GM18520 (cell line): ENCODE measurements at regions not wholly inside any gene's neighbourhood (a gene's known extent, or its start where the extent isn't known, plus 50 kb on each side); places are given as distances from the start of the nearest gene placed in this dataset.
A peak's percentile ranks its signal among the peaks of the same experiment; 100 is the strongest.
"Not testable (repeated sequence)": the region's sequence is repeated elsewhere in the genome, so short reads cannot be mapped to it uniquely, and the experiment has no call there.

ENCODE experiments used
- ATAC-seq: cut with Tn5 transposase; IDR thresholded peaks from one replicate; pipeline ENCODE4 v1.9.1; 2021; ENCODE audit not compliant: unreplicated experiment

DNA sequence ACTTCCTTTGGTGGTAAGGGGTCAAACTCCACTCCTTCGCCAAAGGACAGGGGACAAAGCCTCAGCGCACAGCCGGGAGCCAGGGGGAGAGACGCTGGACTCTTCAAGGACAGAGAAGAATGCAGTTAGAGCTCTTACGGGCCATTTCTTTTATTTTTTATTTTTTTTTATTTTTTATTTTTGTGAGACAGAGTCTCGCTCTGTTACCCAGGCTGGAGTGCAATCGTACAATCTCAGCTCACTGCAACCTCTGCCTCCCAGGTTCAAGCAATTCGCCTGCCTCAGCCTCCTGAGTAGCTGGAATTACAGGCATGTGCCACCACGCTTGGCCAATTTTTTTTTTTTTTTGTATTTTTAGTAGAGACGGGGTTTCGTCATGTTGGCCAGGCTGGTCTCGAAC is 93.2 kb upstream of the RPH3AL start, which contains the start of gene RFLNB:
Gene RFLNB, minus strand, starts transcription at position 101 of the 400 bp plus-strand sequence.
- ATAC-seq, result not testable (repeated sequence)

DNA sequence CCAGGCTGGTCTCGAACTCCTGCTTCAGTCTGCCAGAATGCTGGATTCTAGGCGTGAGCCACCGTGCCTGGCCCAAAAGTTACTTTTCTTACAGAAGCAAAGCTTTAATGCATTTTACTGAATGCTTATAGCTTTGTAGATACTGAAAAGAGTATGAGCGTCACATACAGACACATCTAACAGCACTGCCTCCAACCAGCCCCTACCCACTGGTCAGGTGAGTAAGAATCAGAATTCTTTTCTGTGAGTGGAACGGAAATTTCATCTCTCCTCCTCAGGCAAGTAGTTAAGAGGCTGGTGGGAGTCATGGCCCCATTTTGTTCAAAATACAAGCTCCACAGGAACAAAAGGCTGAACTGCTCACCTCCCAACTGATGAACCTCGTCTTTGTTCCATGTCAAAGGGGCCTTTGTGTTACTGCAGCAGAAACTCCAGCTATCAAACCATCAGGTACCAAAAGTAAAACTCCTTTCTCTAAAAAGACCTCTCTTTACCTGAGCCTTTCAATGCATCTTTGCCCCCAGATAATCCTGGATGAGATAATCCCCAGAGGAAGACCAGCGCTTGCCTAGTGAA is 92.4 kb upstream of the RPH3AL start:
- ATAC-seq, result no peak

DNA sequence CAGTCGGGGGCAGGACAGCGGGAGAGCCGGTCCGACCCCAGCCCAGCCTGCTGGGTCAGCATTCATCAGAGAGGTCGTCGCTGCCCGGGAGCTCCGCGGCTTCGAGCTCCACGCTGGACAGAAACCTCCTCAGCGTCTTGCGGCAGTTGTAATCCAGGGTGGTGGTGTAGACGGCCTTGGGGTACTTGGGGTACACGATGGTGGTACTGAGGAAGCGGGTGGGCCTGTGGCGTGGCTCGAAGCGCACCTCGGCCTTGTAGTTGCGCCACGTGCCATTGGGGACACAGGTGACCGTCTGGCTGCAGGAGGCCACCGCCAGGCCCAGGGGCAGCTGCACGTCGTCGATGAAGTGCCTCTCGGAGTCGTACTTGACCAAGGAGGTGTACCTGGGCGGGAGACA is 90.5 kb upstream of the RPH3AL start:
- ATAC-seq, result no peak

DNA sequence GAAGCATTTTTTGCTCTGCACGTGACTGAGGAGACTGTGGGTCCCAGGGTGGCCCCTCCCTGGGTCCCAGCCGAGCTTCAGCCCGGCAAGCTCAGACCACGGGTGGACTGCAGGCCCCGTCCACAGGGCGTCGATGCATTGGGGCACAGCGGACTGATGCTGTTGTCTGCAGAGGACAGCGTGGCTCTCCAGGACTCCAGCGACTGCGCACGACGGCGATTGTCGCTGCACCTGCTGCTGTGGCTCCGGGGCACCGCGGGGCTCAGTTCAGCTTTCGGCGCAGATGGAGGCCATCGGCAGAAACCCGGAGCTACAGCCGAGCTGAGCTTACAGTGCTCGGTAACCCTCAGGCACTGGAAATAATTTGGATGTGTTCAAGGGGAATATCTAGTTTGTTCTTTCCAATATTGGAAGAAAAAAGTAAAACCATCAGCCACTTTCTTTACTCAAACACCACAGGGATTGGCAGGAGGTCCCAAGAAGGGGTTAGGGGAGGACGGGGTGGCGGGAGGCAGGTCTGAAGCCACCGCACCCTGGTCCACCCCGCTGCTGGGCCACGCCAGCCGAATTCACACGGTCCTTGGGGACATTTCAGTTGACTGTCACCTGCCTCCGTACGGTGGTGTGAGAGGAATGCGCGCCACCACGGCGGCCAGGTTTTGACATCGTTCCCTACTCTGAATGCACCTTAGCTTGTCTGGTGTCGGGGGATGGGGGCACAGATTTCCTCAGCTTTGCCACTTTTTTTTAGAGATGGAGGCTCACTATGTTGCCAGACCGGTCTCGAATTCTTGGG is 88.7 kb upstream of the RPH3AL start:
- ATAC-seq, result no peak

DNA sequence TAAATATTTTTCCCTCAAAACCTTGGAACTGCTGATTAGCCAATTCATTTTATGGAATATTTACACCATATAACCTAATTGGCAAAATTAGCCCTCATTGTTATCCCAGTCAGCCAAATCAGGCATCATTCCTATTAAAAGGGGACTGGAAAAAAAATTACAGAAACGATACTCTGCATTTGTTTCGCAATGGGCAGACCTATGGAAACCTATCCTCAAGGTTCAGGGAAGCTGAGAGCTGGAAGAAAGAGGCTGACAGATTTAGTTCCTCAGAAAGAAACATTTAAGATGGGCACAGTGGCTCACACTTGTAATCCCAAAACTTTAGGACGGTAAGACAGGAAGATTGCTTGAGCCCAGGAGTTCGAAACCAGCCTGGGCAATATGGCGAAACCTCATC is 85.6 kb upstream of the RPH3AL start:
- no peak for ATAC-seq

DNA sequence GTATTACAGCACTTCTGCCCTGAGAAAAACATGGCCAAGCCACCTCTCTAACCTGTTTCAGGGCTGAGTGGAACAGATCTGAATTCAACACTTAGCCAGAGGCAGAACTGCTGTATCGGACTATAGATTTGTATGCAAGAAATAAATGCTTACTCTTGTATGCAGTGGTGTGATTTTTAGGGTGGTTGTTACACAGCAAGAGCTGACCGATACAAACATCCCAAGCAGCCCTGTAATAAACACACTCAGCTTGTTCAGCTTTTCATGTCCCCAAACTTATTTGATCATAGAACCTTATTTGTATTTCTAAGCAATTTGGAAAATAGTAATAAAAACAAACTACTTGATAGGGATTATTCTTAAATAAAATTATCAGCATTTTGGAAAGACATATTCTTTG is 84.9 kb upstream of the RPH3AL start:
- ATAC-seq, result no peak

DNA sequence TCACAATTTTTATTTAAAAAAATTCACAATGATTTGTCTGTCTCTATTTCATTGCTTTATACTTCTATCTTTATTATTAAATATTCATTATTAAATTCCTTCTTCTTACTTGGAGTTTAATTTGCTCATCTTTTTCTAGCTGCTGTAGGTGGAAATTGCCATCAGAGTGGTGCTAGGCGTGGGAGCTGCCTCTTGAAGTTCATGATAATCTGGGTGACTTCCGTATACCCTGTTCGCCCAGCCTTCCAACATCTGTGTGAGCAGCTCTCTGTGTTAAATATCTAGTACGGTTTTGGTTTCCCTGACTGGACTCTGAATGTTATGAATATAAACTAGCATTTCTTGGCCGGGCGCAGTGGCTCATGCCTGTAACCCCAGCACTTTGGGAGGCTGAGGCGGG is 84.0 kb upstream of the RPH3AL start:
- ATAC-seq, result no peak

DNA sequence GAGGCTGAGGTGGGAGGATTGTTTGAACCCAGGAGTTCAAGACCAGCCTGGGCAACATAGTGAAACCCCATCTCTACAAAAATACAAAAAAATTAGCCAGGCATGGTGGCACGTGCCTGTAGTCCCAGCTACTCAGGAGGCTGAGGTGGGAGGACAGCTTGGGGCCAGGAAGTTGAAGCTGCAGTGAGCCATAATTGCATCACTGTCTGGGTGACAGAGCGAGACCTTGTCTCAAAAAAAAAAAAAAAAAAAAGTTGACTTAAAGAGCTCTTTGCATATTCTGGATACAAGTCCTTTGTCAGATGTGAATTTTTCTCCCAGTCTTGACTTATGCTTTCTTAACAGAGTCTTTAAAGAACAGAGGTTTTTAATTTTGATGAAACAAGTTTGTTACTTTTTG is 79.9 kb upstream of the RPH3AL start:
- ATAC-seq, result not testable (repeated sequence)

DNA sequence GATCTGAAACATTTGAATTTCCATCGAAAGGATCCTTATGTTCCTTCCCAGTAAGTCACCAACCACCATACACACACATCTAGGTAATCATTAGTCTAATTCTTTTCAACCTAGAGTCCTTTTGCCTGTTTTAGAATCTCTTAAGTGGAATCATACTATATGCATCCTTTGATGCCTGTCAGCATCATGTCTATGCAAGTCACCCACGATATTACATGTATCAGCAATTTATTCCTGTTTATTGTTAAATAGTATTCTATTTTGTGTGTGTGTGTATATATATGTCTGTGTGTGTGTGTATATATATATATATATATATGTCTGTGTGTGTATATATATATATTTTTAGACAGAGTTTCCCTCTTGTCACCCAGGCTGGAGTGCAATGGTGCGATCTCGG is 78.9 kb upstream of the RPH3AL start:
- no peak for ATAC-seq

DNA sequence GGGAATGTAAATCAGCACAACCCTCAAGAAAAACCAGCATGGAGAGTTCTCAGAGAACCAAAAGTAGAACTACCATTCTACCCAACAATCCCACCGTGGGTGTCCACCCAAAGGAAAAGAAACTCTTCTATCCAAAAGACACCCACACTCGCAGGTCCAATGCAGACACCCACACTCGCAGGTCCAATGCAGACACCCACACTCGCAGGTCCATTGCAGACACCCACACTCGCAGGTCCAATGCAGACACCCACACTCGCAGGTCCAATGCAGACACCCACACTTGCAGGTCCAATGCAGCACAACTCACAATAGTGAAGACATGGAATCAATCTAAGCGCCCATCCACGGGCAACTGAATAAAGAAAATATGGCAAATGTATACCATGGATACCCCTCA is 77.0 kb upstream of the RPH3AL start:
- ATAC-seq, result no peak

DNA sequence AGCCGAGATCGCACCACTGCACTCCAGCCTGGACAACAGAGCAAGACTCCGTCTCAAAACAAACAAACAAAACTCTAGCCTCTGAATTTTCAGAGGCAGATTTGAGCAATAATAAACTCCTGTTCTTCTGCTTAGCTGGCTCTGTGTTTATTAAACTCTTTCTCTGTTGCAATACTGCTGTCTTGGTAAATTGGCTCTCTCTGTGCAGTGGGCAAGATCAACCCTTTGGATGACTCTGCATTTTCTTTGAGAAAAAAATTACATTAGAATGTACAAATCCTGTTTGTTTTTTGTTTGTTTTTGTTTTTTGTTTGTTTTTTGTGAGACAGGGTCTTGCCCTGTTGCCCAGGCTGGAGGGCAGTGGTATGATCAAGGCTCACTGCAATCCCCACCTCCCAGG is 75.8 kb upstream of the RPH3AL start:
- no peak for ATAC-seq

DNA sequence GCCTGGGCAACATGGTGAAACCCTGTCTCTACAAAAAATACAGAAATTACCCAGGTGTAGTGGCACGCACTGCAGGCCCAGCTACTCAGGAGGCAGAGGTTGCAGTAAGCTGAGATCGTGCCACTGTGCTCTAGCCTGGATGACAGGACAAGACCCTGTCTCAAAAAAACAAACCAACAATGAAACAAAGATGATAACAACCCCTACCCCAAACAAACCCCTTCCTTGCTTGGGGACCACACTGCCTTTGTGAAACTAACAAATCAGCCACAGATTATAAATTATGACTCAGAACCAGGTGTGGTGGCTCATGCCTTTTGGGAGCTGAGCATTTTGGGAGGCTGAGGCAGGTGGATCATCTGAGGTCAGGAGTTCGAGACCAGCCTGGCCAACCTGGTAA is 75.3 kb upstream of the RPH3AL start:
- ATAC-seq, result no peak

DNA sequence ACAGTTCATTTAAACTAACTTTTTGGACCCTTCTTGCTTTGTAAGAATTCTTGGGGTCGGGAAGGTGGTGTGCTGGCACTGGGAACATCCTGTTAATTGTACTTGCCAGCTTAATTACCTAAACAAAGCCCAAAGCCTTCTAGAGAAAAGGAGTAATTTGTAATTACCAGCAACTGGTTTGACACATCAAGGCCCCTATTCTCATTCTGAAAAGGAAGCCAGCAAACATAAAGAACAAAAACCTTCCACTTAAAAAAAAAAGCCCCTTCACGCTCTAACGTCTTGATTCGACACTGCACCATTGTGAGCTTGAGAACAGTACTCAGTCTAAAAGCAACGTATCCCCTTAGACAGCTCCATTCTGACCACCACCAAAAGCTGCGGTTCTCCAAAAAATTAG is 74.7 kb upstream of the RPH3AL start:
- ATAC-seq, result no peak

DNA sequence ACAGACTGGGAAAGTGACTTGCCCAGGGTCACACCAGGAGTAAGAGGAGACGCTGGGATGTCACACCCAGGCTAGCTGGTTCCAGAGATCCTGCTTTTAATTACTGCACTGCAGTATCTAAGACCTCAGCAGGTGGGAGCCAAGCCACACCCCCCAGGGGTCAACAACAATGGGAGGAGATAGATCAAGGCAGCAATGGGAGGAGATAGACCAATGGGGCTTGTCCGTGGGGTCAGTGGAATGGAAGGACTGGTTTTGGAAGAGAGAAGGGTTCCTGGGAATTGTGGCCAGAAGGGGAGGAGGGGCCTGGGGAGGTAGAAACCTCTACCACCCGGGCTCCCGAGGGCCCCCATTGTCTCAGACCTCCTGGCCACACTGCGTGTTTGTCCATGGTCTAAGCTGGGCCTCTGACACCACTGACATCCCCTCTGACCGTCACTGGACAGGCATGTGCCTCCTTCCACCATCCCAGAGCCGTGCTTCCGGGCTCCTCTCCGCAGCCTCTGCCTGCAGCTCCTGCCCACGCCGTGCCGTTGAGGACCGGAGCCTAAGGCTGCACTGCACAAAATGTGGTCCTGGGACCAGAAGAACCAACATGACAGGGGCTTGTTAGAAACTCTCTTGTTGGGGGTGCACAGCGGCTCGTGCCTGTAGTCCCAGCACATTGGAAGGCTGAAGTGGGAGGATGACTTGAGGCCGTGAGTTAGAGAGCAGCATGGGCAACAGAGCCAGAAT is 69.8 kb upstream of the RPH3AL start:
- ATAC-seq, result no peak

DNA sequence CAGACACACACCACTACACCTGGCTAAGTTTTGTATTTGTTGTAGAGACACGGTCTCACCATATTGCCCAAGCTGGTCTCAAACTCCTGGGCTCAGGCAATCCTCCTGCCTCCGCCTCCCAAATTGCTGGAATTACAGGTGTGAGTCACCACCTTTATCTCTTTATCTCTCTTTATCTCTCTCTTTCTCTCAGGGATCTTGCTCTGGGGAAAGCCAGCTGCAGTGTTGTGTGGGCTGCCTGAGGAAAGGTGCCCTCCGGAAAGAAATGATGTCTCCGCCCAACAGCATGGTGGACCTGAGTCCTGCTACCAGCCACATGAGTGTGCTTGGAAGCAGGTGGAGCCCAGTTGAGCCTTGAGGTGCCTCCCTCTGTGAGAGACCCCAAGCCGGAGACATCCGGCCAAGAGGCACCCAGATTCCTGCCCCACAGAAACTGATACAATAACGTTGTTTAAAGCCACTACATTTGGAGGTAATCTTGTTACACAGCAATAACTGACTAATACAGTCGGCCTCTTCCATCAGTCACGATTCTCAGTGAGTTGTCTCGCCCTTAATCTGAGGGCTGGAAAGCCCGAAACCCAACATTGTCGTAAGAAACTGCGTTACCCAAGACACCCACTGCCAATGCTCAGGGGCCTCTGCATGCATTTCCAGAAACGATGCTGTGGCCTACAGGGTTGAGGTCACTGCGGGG is 68.0 kb upstream of the RPH3AL start:
- ATAC-seq, result no peak

DNA sequence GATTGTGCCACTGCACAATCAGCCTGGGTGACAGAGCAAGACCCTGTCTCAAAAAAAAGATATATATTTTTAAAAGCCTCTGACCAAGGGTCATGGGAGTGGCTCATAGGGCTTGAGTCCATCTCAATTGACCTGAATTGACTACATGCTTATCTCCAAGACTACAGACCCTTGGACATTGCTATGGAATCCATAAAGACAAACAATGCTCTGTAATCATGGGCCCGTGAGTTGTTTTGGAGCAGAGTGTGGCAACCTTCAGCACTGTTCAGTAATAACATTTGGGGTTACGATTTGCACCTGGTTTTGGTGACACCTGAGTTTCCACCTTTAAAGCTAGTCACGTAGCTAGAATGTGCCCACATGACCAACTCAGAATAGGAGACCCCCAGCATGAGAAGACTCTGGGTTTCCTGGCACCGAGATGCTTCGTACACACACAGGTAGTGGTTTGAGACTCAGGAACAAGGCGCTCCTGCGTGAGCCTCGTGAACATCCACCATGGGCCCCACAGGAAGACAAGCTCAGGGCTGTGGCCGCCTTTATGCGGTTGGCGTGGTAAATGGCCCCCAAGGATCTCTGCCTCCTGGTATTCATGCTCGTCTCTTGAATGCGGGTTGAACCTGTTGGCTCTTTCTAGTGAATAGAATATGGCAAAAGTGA is 66.6 kb upstream of the RPH3AL start:
- no peak for ATAC-seq

DNA sequence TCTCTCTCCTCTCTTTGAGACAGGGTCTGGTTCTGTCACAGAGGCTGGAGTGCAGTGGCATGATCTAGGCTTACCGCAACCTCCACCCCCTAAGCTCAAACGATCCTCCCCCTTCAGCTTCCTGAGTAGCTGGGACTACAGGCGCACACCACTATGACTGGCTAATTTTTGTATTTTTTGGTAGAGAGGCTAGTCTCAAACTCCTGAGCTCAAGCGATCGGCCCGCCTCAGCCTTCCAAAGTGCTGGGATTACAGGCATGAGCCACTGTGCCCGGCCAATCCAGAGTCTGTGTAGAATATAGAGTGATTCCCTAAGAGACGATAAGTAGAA is 65.8 kb upstream of the RPH3AL start:
- no peak for ATAC-seq

DNA sequence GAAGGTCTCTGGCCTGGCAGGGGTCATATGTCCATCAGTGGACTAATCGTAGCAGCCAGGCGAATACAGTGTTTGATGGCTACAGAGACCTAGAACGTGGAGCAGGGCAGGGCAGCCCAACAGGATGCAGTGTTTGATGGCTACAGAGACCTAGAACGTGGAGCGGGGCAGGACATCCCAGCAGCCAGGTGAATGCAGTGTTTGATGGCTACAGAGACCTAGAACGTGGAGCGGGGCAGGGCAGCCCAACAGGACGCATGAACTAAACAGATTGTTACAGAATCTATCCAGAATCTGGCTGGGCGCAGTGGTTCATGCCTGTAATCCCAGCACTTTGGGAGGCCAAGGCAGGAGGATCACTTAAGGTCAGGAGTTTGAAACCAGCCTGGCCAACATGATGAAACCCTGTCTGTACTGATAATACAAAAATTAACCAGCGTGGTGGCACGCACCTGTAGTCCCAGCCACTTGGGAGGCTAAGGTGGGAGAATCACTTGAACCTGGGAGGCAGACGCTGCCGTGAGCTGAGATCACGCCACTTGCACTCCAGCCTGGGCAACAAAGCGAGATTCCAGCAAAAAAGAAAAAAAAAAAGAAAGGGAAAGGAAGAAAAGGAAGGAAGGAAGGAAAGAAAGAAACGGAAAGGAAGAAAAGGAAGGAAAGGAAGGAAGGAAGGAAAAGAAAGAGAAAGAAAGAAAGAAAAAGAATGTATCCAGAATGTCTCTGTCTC is 65.2 kb upstream of the RPH3AL start:
- no peak for ATAC-seq

DNA sequence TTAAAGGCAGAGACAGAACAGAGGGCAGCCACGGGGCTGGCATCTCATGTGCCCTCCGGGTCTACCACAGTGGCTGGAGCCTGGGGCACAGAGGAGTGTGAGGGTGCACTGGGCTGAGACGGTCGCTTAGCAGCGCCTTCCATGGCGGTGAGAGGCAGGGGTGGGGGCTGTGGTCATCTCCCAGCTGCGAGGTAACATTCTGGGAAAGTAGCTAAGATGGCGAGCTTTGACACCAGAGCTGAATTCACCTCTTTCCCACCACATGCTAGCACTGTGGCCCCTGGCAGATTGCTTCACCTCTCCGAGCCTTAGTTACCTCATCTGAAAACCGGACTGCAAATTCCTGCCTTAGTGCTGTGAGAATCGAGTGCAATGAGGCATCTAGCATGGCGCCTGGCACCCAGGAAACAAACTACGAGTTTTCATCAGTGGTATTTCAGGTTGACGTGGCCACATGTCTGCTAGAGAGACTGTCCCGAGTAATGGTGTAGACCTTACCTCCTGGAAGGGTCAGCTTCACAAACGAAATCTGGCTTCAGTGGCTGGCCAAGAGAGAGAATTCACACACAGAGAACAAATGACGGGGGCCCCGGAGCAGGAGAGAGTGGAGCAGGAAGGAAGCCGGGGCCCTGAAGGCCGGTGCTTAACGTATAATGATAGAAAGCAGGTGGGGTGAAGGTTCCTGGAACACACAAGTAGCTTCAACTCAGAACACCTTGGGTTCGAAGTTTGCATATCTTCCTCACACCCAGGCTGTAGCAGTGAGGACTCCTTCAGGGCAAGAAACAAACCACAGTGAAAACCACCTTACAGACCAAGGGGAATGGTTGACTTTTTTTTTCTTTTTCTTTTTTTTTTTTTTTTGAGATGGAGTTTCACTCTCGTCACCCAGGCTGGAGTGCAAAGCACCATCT is 63.9 kb upstream of the RPH3AL start:
- peak; percentile 85 for ATAC-seq
